Adipocyte (in vitro differentiated cells): ENCODE measurements at regions not wholly inside any gene's neighbourhood (a gene's known extent, or its start where the extent isn't known, plus 50 kb on each side); places are given as distances from the start of the nearest gene placed in this dataset.

Experiments used
- DNase-seq: peaks from one replicate; pipeline ENCODE4 v3.0.0-alpha.2; 2015; ENCODE audit warnings: low read depth
- H3K27me3 ChIP-seq: replicated peaks from 2 replicates; pipeline ENCODE4 v1.7.0; 2013; ENCODE audit warnings: mild to moderate bottlenecking, low read length, moderate library complexity; ENCODE audit not compliant: control insufficient read depth, insufficient read depth
- H3K36me3 ChIP-seq: 2 replicates; pipeline ENCODE4 v1.7.0; 2013; ENCODE audit warnings: low read length, mild to moderate bottlenecking, moderate library complexity; ENCODE audit not compliant: control insufficient read depth, insufficient read depth, severe bottlenecking
- H3K4me1 ChIP-seq: 2 replicates; pipeline ENCODE4 v1.7.0; 2013; ENCODE audit warnings: mild to moderate bottlenecking, low read length, moderate library complexity; ENCODE audit not compliant: control insufficient read depth, insufficient read depth
- H3K4me3 ChIP-seq: 2 replicates; pipeline ENCODE4 v1.7.0; 2013; ENCODE audit warnings: mild to moderate bottlenecking, low read length, moderate library complexity
- H3K9ac ChIP-seq: 2 replicates; pipeline ENCODE4 v1.7.0; 2013; ENCODE audit warnings: mild to moderate bottlenecking, low read length, moderate library complexity
- H3K9me3 ChIP-seq: 2 replicates; pipeline ENCODE4 v1.7.0; 2013; ENCODE audit warnings: mild to moderate bottlenecking, low read length, moderate library complexity; ENCODE audit not compliant: control insufficient read depth

- no peak overlapping the region for H3K4me3 ChIP-seq
- H3K36me3 ChIP-seq = no peaks in the 10 kb centered on the region
- H3K27me3 ChIP-seq = no peaks in the 10 kb centered on the region
- H3K9me3 ChIP-seq = no peaks in the 10 kb centered on the region
- peaks cover 13% of the 10 kb centered on the region for H3K4me1 ChIP-seq
- H3K9ac ChIP-seq = no peak overlapping the region
- DNase-seq = no peak
These were observed 93.4 kb downstream of the C16orf95 start for GRCh38 chr16:87223656-87224248.

GRCh38 chr16:87226926-87227295, 90.3 kb downstream of the C16orf95 start:
- no peak for DNase-seq
- peaks cover 13% of the 10 kb centered on the region for H3K4me1 ChIP-seq
- H3K27me3 ChIP-seq = no peaks in the 10 kb centered on the region
- no peaks in the 10 kb centered on the region for H3K36me3 ChIP-seq
- no peak overlapping the region for H3K4me3 ChIP-seq
- H3K9me3 ChIP-seq = peaks cover under 1% of the 10 kb centered on the region
- no peak overlapping the region for H3K9ac ChIP-seq

- Histone ChIP-seq H3K36me3 (no peaks in the 10 kb centered on the region), H3K4me3 (no peak overlapping the region), H3K9ac (peak overlapping the region; percentile 72), H3K9me3 (peaks cover 6% of the 10 kb centered on the region), H3K4me1 (peaks cover 13% of the 10 kb centered on the region), H3K27me3 (no peaks in the 10 kb centered on the region)
- peak; percentile 81 for DNase-seq
These were observed 89.8 kb downstream of the C16orf95 start for GRCh38 chr16:87227296-87227951.

- no peaks in the 10 kb centered on the region for H3K27me3 ChIP-seq
- H3K4me1 ChIP-seq = peaks cover 13% of the 10 kb centered on the region
- no peaks in the 10 kb centered on the region for H3K36me3 ChIP-seq
- H3K4me3 ChIP-seq = no peak overlapping the region
- no peak for DNase-seq
- peaks cover 7% of the 10 kb centered on the region for H3K9me3 ChIP-seq
- H3K9ac ChIP-seq = no peak overlapping the region
These were observed 88.8 kb downstream of the C16orf95 start for GRCh38 chr16:87228363-87228762.

DNA sequence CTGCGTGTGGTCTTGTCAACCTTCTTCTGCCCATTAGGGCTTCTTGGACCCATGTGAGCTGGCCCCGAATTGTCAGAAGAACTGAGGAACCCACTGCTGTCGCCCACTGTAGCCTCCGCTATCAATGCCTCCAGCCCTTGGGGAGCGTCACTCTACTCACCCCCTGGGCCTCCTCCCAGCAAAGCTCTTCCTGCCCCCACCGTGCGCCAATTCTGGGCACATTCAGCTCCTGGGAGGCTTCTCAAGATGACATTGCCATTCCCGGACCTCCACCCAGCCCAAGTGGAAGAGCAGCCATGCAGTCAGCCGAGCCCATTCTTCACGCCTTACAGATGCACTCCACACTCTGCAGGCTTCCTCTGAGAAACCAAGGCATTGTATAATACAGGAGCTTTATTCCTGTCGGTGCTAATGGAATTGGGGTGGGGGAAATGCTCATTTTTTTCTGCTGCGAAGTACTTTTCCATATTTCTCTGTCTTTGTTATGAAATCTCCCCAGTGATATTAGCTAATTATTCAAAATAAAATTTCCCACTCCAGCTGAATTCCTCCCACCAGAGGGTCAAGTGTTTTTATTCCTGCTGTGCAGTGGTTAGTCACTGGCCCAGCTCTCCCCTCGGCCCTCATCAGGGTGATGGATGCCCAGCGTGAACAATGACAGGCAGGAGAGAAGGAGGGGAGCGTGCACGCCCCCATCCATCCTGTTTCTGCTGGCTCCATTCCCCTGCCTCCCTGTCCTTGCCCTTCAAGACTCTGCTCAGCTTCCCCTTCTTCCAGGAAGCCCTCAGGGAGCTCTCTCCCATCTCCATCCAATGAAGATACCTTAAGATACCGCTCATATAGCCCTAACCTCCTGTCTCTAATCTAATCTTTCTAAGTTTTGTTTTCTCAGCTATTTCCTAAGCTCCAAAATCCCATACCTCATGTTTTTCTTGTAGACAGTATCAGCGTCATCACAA, 87.7 kb downstream of the C16orf95 start:
- Histone ChIP-seq H3K36me3 (no peaks in the 10 kb centered on the region), H3K4me1 (peaks cover 15% of the 10 kb centered on the region), H3K9me3 (peaks cover 7% of the 10 kb centered on the region), H3K27me3 (no peaks in the 10 kb centered on the region), H3K9ac (no peak overlapping the region), H3K4me3 (no peak overlapping the region)
- DNase-seq = no peak

GRCh38 chr16:87230571-87230970, 86.6 kb downstream of the C16orf95 start:
- Histone ChIP-seq H3K9ac (no peak overlapping the region), H3K27me3 (peaks cover 6% of the 10 kb centered on the region), H3K4me1 (peaks cover 15% of the 10 kb centered on the region), H3K36me3 (no peaks in the 10 kb centered on the region), H3K9me3 (peaks cover 7% of the 10 kb centered on the region), H3K4me3 (no peak overlapping the region)
- peak; percentile 4 for DNase-seq

DNA sequence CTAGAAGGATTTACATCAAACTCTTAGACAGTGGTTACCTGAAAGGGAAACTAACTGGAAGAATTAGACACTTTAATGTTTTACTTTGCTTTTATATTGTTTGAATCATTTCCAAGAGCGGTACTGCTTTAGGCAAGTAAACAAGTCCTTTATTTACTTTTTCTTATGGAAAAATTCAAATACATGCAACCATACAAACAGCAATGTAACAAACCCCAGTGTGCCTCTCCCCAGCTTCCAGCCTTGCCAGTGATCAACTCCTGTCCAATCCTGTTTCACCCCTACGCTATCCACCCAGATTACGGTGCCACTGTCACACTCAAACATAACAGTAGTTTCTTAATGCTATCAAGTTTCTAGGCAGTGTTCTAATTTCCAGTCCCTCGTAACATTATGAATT, 85.9 kb downstream of the C16orf95 start:
- Histone ChIP-seq H3K27me3 (peaks cover 7% of the 10 kb centered on the region), H3K4me1 (peaks cover 15% of the 10 kb centered on the region), H3K9ac (no peak overlapping the region), H3K36me3 (no peaks in the 10 kb centered on the region), H3K4me3 (no peak overlapping the region), H3K9me3 (peaks cover 7% of the 10 kb centered on the region)
- DNase-seq = no peak

GRCh38 chr16:87231911-87232310, 85.3 kb downstream of the C16orf95 start:
- DNase-seq = no peak
- Histone ChIP-seq H3K36me3 (no peaks in the 10 kb centered on the region), H3K27me3 (peaks cover 11% of the 10 kb centered on the region), H3K9me3 (peaks cover 7% of the 10 kb centered on the region), H3K9ac (no peak overlapping the region), H3K4me3 (no peak overlapping the region), H3K4me1 (peaks cover 15% of the 10 kb centered on the region)

- Histone ChIP-seq H3K9ac (no peak overlapping the region), H3K4me3 (no peak overlapping the region), H3K4me1 (peaks cover 3% of the 10 kb centered on the region), H3K27me3 (peaks cover 11% of the 10 kb centered on the region), H3K9me3 (peaks cover 7% of the 10 kb centered on the region), H3K36me3 (no peaks in the 10 kb centered on the region)
- peak; percentile 14 for DNase-seq
These were observed 83.3 kb downstream of the C16orf95 start for GRCh38 chr16:87233928-87234327.

- Histone ChIP-seq H3K9me3 (peaks cover 7% of the 10 kb centered on the region), H3K36me3 (no peaks in the 10 kb centered on the region), H3K27me3 (peaks cover 11% of the 10 kb centered on the region), H3K4me1 (peaks cover 3% of the 10 kb centered on the region), H3K9ac (no peak overlapping the region), H3K4me3 (no peak overlapping the region)
- DNase-seq = no peak
These were observed 82.6 kb downstream of the C16orf95 start for GRCh38 chr16:87234601-87235000.

GRCh38 chr16:87235810-87236515, 81.2 kb downstream of the C16orf95 start:
- Histone ChIP-seq H3K4me1 (peaks cover 3% of the 10 kb centered on the region), H3K36me3 (no peaks in the 10 kb centered on the region), H3K4me3 (no peak overlapping the region), H3K9me3 (peaks cover 7% of the 10 kb centered on the region), H3K27me3 (peaks cover 11% of the 10 kb centered on the region), H3K9ac (no peak overlapping the region)
- DNase-seq = no peak
